Stimulated activated CD8-positive, alpha-beta memory T cell treated with anti-CD3 and anti-CD28 coated beads, Interleukin-4, amount 100 ng/mL, for 24 hours (primary cell): ENCODE measurements at regions not wholly inside any gene's neighbourhood (a gene's known extent, or its start where the extent isn't known, plus 50 kb on each side); places are given as distances from the start of the nearest gene placed in this dataset.

Experiments used
- DNase-seq: peaks from one replicate; pipeline ENCODE4 v3.0.0-alpha.2; 2020; ENCODE audit warnings: low read depth

DNA sequence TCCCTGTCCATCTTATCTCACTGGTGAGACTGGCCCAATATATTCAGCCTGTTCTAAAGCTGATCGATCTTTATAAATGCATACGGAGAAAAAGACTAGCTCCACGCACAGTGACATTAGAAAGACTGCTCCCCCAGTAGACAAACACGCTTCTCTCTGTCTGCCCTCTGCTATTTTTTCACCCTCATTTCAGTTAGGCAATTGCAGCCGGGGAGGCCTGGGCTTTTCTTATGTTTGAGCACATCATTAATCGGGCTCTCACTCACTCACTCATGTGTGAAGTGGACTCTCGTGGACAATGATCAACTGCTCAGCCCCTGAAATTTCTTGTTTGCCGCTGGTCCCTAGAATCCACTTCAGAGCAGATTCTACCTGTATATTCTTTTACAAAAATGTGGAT is 824.7 kb upstream of the TENM3 start:
- no peak for DNase-seq

DNA sequence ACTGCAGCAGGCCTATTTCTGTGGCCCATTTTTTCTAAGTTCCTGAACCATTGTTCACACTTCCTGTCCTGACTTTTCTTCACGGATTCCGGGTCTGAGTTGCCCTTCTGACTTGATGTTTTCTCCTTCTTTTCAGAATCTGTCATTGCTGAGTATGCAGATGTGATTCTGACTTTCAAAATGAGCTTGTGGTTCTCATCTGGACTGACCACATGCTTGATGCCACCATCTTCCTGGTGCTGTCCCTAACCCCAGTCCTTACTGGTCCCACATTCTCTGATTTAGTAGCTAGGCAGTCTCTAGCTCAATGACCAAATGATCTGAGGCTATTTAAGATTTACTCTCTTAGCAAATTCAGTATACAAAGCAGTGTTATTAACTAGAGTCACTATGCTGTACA is 822.3 kb upstream of the TENM3 start:
- DNase-seq, result no peak

DNA sequence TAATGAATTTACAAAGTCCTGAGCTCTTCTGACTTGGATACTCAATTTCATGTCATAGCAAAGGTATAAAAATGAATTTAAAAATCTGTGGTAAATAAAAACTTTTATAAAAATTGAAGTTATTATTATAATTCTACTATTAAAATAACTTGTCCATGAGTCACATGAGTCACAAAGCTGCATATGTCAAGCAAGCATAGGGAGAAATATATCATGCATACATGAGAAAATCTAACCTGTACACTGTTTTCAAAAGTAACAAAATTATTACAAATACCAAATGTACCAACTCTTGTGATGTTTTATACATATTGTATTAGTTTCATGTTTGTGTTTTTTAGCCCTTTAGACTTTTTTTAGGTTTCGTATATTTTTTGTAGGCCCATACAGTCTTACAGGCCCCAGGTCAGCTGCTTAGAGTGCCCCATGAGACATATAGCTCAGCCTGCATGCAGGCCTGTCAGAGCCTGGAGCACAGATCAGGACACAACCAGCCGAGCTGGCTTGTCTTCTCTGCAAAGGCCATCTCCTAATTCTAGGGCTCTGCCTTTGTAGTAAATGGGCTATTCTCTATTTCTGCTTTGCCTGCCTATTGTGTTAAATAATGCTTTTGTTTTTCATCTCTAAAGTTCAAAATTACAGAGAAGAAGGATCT is 818.7 kb upstream of the TENM3 start:
- no peak for DNase-seq

DNA sequence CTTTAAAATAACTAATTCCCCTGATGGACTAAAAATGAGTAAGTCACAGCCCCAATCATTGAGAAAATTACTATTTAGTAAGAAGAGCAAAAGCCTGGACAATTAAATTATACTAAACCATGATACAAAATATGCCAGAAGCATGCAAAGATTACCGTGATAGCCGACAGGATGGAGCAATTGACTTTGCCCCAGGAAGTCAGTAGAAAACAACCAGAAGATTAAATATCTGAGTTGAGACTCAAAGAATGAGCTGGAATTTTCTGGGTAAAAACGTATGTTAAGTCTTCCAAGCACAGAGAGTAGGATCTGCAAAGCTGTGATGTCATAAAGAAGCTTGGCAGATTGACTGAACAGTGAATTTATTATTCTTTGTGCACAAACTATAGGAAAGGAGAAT is 816.1 kb upstream of the TENM3 start:
- DNase-seq, result no peak

DNA sequence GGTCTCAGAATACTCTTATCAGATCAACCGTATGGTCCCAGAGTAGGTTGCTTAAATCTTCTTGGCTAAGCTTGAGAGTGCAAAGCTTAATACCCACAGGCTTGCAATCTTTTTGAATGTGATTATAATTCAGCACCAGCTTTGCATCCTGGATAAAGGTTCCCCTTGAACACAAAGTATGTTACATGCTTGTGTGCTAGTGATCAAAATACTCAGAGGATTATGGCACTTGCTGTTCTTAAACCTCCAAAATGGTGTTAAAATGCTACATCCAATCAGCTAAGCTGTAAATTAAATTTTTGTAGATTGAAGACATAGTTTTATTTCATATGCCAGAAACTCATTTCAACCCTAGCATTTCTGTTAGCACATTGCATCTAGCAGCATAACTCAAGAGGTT is 812.2 kb upstream of the TENM3 start:
- DNase-seq, result no peak

DNA sequence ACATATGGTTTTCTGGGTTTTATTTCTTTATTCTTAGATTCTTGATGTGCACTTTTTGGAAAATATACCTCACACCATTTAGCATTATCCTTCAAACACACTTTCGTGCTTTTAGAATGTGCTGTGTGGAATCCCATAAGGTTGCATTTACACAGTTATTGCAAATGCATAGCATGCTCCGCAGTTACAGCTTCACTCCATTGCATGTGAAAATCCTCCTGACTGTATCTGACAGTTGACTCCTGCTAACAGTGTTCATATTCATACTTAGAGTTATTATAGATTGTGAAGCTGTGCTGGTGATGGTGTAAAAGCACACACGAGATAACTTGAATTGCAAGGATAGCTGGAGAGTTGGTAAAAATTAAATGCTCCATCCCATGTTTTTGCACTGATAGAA is 811.5 kb upstream of the TENM3 start:
- DNase-seq, result no peak

DNA sequence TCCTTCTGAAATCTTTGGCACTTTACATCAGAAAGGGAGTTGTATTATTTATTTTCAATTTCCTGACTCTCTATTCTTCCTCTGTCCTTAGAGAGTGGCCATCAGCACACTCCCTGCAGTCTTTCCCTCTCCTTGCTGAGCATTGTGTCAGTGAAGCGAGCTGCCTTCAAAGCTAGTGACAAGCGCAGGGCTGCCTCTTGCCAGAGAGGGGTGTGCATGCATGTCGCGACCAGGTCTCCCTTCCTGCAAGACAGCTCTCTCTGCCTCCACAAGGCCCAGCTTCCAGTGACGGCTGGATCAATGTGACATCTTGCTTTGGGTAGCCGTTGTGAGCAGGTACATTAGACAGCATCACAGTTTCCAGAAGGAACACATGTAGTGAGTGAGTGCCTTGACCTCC is 810.9 kb upstream of the TENM3 start:
- no peak for DNase-seq

DNA sequence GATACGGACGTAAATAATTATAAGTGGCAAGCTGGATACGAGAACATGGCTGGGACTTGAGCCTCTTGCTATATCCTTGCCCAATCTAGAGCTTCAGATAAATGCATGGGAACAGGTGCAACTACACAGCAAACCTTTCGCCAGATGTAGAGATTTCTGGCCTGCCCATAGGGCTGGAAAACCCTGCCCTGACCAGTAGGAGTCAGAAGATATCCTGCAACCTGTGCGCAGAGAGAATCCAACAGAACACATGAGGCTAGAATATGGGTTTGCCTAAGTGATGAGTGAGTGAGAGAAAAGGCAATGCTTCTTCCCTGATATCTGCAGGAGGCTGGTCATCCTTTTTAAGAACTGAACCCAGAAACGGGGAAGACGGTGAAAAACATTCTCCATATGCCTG is 805.3 kb upstream of the TENM3 start:
- no peak for DNase-seq

DNA sequence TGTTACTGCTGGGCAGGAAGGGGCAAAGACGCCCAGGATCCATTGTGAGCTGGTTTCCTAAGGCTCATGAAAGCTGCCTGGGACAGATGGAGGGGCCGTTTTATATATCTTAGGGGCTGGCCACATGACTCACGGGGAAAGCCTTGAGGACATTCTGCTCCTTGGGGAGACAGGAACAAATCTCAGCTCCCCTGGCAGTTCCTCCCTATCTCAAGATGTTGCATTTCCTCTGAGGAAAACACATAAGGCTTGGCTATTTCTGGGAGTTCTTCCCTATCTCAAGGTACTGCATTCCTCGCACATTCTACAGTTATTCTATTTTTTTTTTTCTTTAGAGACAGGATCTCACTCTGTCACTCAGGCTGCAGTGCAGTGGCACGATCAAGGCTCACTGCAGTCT is 804.6 kb upstream of the TENM3 start:
- DNase-seq, result no peak

DNA sequence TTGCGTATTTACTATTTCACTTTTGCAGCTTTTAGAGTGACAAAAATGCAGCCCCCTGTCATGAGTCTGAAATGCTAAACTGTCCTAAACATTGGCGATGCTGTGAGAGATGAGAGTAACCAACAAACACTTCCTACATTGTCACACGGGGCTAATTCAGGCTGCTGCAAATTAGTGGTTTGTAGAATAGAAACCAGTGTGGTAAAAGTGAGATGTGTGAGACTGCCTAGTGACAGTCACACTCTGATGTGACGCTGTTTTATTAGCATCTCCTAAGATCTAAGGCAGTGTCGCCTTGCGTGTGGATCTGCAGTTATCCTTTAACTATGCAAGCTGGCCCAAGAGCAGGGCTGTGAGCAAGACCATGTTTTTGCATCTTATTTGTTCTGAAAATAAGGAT is 800.2 kb upstream of the TENM3 start:
- DNase-seq, result no peak

DNA sequence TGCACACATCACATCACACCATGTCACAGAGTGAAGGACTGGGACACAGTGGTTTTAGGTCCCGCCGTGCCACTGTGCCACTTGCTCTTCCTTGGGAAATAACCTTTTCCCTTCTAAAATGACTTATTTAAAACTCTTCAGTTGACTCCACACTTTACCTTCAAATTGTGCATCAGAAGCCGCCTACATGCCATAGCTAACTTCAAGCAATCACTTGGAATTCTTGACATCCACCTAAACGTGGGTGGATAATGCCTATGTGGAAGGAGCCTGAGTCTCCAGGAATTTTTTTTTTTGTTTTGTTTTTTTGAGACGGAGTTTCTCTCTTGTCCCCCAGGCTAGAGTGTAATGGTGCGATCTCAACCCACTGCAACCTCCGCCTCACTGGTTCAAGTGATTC is 777.4 kb upstream of the TENM3 start:
- no peak for DNase-seq

DNA sequence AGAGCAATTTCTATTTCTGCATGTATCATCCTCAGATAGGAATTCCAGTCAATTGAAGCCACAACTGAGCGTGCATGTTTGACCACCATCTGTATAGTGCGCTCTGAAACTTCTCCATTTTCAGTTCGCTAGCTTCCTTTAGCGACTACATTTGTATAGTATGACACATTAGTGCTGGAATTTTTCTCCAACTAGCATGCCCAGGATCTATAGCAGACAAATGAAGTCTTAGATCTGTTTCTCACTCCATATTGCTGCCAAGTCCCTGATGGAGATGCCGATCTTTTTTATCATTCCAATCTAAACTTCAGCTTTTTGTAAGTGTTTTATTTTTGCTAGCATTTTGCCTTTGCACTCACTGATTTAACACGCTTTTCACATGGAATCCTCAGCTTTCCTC is 774.8 kb upstream of the TENM3 start:
- DNase-seq, result no peak

DNA sequence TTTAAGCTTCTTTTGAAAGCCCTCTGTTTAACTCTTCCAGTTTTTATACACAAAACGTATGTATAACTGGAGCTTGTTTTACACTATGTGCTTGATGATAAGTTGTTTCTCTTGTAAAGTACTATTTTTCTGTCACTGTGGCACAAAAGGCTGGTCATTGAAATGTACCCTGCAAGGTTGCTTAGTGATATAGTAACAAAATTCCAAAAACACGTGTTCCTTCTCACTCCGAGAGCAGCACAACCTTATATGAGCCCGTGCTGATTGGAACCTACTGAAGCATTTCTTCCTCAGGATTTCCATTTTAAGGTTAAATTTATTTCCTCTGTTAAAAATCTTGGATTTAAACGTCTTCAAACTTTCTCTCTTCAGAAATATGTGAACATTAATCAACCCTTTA is 772.9 kb upstream of the TENM3 start:
- no peak for DNase-seq

DNA sequence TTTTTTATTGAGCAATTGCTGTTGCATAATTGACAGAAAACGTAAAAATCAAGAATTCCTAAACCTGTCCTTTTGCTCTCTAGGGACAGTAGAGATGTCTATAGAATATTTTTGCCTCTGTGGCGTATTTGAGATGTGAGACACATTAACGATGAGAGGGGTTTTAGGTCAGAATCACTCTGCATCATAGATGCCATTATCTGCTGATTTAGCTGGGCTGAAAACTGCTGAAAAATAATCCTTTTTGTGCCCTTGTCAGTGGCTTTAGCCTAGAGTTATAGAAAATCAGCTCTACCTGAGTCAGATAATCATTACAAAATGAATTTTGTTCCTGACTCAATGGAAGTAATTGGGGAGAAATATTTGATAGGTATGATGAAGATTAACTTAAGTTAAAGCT is 767.8 kb upstream of the TENM3 start:
- no peak for DNase-seq

DNA sequence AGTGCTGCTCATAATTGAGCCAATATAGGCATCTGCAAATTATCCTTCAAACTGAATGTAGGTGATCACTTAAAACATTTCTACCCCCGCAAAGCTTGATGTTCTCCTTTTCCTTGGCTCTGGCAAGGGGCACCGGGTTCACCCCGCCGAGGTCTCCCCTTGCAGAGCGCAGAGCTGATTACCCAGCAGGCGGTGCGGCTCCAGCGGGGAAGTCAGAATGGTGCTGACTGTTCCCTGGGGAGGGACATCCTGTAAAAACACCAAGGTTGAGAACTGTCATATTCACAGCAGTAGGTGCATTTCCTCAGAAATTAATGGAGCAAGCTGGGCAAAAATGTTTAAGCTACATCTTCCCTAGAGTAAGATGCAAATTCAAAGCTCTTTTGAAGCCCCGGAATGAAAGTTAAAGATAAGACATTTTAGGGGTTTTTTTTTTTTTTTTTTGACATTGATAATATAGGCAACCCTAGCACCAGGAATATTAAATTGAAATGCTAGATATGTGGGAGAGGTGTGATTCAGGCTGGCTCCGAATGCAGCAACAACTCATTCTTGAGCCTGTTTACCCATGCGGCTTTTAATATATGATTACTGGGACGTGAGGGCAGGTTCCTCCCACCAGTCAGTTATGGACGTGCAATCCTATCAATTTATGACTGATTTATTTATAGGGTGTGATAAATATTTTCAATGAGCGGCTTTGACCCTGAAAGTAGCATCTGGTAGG is 767.3 kb upstream of the TENM3 start:
- DNase-seq, result no peak

DNA sequence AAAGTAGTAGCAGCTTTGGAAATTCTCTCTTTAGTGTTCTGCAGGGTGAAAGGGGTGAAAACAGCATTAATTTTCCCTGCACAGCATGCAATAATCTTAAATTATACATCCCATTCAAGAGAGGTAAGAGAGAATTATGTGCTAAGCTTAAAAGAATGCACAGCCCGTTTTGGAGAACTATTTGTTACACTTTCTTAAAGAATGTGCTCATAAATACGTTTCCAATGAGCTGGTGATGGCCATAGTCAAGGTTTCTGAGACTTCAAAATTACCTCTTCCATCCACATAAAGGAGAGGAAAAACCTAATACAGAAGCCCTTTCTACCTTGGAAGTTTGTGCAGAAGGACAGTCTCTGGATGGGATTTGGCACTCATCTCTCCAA is 766.7 kb upstream of the TENM3 start:
- no peak for DNase-seq

DNA sequence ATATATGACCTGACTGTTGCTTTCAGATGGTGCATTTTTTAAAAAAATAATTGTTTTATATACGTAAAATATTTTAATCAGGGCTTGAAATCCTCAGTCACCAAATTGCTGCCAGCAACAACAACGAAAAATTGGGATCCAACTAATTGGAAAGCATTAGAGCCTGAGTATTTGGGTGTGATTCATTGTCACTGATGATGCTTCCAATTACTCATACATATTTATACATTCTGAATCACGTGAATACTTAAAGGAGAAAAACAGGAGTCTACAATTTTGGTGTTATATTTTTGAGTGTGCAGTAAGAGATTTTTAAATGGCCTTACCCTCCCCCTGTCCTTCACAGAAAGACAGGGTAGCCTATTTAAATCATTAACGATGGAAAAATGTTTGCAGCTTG is 765.6 kb upstream of the TENM3 start:
- no peak for DNase-seq

DNA sequence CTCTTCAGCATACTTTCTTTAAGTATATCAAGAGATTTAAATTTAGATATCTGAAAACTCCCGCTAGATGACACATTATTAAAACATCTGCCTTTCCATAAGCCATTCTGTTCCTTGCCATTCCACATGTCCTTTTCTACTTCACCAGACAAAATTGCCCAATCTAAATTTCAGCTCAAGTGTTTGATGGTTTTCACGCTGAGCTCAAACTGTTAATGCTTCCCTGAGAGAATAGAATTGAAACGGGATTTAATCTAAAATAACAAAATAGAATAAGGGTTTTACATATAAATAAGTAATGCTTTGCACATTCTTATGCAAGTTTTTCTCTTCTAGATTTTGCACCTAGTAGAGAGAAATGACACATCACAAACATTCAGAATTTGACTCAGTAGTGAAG is 764.5 kb upstream of the TENM3 start:
- DNase-seq, result no peak

DNA sequence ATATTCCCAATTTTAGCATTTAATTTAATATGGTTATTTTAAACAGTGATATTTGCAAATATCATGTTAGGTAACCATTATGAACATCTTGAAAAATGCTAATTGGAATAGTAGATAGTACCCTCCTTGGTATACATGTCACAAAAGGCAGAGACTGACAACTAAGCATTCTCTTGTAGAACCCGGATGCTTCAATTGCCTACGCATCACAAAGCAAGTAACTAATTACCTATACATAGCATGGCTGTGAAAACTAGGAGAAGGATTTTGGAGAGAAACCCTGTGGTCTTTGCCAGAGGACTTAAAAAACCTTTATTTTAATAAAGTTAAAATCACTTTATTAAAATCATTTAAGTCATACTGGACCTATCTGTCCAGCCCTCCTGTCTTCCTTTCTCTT is 764.1 kb upstream of the TENM3 start:
- no peak for DNase-seq

DNA sequence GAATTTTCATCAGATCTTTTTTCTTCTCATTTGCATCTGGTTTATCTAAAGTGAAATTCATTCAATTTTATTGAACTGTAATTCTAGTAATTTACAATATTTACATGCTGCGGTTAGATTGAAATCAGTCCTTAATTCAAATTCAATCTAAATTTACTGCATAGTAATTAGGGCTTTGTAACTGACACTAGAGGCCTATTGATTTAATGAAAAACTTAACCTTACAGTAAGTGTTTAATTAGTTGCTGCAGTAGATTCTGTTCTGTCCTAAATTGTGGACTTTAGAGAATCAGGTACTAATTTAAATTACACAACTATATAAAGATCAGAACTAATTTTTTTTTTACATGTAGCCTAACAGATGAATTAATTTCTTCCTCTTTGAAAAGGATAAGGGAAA is 758.8 kb upstream of the TENM3 start:
- no peak for DNase-seq

DNA sequence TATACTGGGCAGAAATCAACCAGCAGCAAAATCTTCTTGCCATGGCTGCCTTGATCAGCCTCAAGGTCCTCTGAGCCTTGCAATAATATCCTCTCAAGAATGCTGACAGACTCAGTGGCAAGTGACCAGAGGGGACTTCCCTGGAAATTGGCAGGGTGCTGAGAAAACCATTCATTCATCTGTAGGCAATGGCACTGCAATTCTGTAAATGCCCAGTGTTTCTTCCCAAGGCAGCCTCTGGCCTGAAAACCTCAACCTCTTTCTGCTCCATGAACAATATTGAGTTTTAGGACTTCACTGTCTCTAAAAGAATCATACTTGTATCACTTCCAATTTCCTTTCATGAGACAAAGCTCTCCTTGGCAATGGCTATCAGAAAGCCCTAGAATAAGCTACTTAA is 754.3 kb upstream of the TENM3 start:
- no peak for DNase-seq

DNA sequence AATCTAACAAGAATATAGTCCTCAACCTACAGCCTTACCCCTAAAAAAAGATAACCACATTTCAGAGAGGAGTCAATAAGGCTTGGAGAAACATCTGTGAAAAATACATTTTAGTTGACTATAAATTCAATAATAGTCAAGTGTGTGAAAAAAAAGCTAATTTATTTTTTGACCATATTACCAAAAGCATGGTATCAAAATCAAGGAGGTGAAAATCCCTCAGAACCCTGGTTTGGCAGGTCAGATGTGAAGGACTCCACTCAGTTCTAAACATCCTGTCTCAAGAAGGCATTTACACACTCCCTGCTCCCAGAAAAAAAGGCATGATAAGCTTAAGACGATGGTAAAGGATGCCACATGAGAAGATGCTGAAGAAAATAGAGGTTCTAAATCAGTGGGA is 745.1 kb upstream of the TENM3 start:
- no peak for DNase-seq

DNA sequence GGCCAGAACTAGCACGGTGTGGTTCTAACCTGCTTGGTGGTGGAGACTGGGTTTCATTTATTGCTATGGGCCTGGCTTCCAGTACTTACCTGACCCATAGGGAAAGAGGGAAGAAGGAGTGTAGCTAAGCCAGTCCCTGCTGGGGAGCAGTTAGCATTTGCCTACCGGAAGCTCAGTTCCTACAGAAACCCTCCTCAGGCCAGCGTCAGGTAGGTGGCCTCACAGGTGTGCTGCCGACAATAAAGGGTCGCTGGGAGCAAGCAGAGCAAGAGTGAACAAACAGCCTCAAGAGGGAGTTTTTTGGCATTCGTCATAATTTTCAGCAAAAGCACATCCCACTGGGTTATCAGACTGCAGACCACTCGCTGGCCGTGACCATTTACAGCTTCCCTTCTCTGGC is 740.6 kb upstream of the TENM3 start:
- DNase-seq, result no peak

DNA sequence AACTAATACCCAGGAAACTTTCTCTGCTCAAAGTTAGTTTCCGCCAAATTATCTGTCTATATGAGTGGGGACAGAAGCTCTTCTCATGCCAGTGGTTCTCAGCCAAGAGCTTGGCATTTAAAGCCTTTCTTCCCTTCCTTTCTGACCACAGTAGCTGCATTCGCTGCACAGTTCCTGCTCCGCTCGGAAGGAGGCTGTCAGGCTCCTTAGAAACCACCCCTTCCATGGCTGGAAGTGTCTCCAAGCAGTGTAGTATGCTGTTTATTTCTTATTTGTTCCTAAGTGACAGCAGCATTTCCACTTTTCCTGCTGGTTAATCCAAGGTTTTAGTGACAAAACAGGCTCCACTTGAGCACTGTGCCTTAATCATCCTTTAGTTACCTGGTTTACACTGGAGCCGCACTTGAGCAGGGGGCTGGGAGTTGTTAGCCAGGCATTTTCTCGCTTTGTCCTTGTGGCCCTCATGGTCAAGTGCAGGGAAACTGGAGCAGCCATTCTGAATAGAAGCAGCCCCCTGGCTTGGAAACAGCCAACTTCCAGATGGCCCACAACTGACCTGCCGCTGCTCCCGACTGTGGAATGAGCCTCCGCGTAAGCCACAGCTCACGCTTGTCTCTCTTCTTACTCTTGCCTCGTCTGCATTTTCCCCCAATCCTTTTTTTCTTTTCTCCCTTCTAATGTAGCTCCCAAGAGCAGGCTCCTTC is 739.4 kb upstream of the TENM3 start:
- no peak for DNase-seq
